KMS-11 (cell line): ENCODE measurements at regions not wholly inside any gene's neighbourhood (a gene's known extent, or its start where the extent isn't known, plus 50 kb on each side); places are given as distances from the start of the nearest gene placed in this dataset.

Experiments used
- H2AFZ ChIP-seq: fragments of 200-600 bp; sonication (generic); 2 replicates; pipeline ENCODE4 v1.6.1; 2016; ENCODE audit warnings: antibody characterized with exemption, mixed run types, low read depth
- H3K27ac ChIP-seq: fragments of 200-600 bp; sonication (generic); 2 replicates; pipeline ENCODE4 v1.6.1; 2016; ENCODE audit warnings: mild to moderate bottlenecking, mixed run types
- H3K27me3 ChIP-seq: fragments of 200-600 bp; sonication (generic); 2 replicates; pipeline ENCODE4 v1.6.1; 2017; ENCODE audit warnings: mild to moderate bottlenecking, low read depth, mixed run types, moderate library complexity; ENCODE audit not compliant: insufficient read depth
- H3K36me3 ChIP-seq: fragments of 200-600 bp; sonication (generic); 2 replicates; pipeline ENCODE4 v1.6.1; 2017; ENCODE audit warnings: mild to moderate bottlenecking, mixed run types; ENCODE audit not compliant: insufficient read depth
- H3K4me1 ChIP-seq: fragments of 200-600 bp; sonication (generic); 2 replicates; pipeline ENCODE4 v1.6.1; 2016; ENCODE audit warnings: mild to moderate bottlenecking, low read depth, mixed run types; ENCODE audit not compliant: poor library complexity, severe bottlenecking
- H3K4me2 ChIP-seq: fragments of 200-600 bp; sonication (generic); 2 replicates; pipeline ENCODE4 v1.7.0; 2016; ENCODE audit warnings: mild to moderate bottlenecking, mixed run types
- H3K4me3 ChIP-seq: fragments of 200-600 bp; sonication (generic); IDR thresholded peaks from 2 replicates; pipeline ENCODE4 v1.6.1; 2017; ENCODE audit warnings: low read depth, low read length, mixed read lengths; ENCODE audit not compliant: insufficient read depth
- H3K79me2 ChIP-seq: fragments of 200-600 bp; sonication (generic); 2 replicates; pipeline ENCODE4 v1.6.1; 2016; ENCODE audit warnings: low read depth, mixed run types; ENCODE audit not compliant: insufficient read depth
- H3K9ac ChIP-seq: fragments of 200-600 bp; sonication (generic); 2 replicates; pipeline ENCODE4 v1.6.1; 2016; ENCODE audit warnings: mild to moderate bottlenecking, mixed run types
- H4K20me1 ChIP-seq: fragments of 200-600 bp; sonication (generic); 2 replicates; pipeline ENCODE4 v1.6.1; 2016; ENCODE audit warnings: mild to moderate bottlenecking, mixed run types; ENCODE audit not compliant: insufficient read depth
- TF ChIP-seq, protein P1 (sequence below): fragments of 200-600 bp; sonication (generic); conservative IDR thresholded peaks from 2 replicates; pipeline ENCODE4 v1.6.1; 2017; ENCODE audit warnings: low read depth, mild to moderate bottlenecking, antibody characterized with exemption, low read length, moderate library complexity, mixed read lengths

DNA sequence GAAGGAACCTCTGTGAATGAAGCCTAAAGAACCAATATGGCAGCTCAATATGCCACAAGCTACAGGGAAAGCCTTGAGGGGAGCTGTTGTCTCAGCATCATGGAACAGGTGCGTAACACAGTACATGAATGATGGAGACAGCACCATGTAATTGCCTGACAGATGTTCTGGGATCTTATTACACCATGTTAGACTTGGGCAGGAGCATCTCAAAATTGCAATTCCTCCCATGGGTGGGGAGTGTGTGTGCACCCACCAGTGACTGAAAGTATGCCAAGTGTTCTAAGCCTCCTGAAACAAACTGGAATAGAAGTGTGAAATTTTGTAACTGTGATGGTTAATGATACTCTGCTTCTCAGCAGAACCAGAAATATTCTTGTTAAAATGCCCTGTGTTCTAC, 151.0 kb upstream of the SRRM4 start:
- TF ChIP-seq, protein P1, sequence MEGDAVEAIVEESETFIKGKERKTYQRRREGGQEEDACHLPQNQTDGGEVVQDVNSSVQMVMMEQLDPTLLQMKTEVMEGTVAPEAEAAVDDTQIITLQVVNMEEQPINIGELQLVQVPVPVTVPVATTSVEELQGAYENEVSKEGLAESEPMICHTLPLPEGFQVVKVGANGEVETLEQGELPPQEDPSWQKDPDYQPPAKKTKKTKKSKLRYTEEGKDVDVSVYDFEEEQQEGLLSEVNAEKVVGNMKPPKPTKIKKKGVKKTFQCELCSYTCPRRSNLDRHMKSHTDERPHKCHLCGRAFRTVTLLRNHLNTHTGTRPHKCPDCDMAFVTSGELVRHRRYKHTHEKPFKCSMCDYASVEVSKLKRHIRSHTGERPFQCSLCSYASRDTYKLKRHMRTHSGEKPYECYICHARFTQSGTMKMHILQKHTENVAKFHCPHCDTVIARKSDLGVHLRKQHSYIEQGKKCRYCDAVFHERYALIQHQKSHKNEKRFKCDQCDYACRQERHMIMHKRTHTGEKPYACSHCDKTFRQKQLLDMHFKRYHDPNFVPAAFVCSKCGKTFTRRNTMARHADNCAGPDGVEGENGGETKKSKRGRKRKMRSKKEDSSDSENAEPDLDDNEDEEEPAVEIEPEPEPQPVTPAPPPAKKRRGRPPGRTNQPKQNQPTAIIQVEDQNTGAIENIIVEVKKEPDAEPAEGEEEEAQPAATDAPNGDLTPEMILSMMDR = no peak
- H3K4me3 ChIP-seq = no peak overlapping the region
- H3K27ac ChIP-seq = no peak overlapping the region
- H2AFZ ChIP-seq = no peak overlapping the region
- H3K79me2 ChIP-seq = no peaks in the 10 kb centered on the region
- H3K4me1 ChIP-seq = no peaks in the 10 kb centered on the region
- H3K27me3 ChIP-seq = no peaks in the 10 kb centered on the region
- H3K9ac ChIP-seq = no peak overlapping the region
- H3K36me3 ChIP-seq = no peaks in the 10 kb centered on the region
- H4K20me1 ChIP-seq = no peaks in the 10 kb centered on the region
- H3K4me2 ChIP-seq = no peak overlapping the region

DNA sequence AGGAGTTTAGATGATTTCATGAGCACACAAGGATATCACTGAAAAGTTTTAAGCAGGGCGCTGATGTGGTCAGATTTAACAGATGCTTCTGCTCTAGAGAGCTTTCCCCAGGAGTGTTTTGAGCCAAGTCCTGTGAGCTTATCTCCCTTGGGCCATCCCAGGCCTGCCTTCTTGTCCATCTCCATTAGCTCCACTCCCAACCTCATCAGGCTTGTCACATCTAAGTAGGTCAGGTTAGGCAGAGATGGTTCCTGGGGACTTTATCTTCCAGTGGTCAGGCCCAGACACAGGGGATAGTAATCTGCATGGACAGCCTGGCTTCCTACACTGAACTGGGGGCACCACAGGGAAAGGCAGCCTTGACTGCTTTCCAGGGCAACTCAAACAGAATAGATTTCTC, 145.4 kb upstream of the SRRM4 start:
- TF ChIP-seq, protein P1 = no peak
- Histone ChIP-seq H3K4me2 (no peak overlapping the region), H3K36me3 (no peaks in the 10 kb centered on the region), H2AFZ (no peak overlapping the region), H3K79me2 (no peaks in the 10 kb centered on the region), H3K9ac (no peak overlapping the region), H3K4me3 (no peak overlapping the region), H4K20me1 (no peaks in the 10 kb centered on the region), H3K4me1 (no peaks in the 10 kb centered on the region), H3K27ac (no peak overlapping the region), H3K27me3 (no peaks in the 10 kb centered on the region)

- H2AFZ ChIP-seq = no peak overlapping the region
- no peaks in the 10 kb centered on the region for H4K20me1 ChIP-seq
- H3K27me3 ChIP-seq = no peaks in the 10 kb centered on the region
- H3K79me2 ChIP-seq = no peaks in the 10 kb centered on the region
- TF ChIP-seq, protein P1 = peak; percentile 22; the same call in 1 of the 2 replicates
- no peak overlapping the region for H3K4me3 ChIP-seq
- H3K27ac ChIP-seq = no peak overlapping the region
- H3K36me3 ChIP-seq = no peaks in the 10 kb centered on the region
- no peak overlapping the region for H3K9ac ChIP-seq
- H3K4me2 ChIP-seq = no peak overlapping the region
- no peaks in the 10 kb centered on the region for H3K4me1 ChIP-seq
These were observed 140.9 kb upstream of the SRRM4 start for GRCh38 chr12:118840399-118840798.

GRCh38 chr12:118840878-118841277, 140.5 kb upstream of the SRRM4 start:
- H3K4me1 ChIP-seq = no peaks in the 10 kb centered on the region
- no peaks in the 10 kb centered on the region for H3K79me2 ChIP-seq
- TF ChIP-seq, protein P1 = no peak
- H4K20me1 ChIP-seq = no peaks in the 10 kb centered on the region
- H3K9ac ChIP-seq = no peak overlapping the region
- no peak overlapping the region for H3K4me3 ChIP-seq
- H3K4me2 ChIP-seq = no peak overlapping the region
- no peak overlapping the region for H2AFZ ChIP-seq
- H3K27ac ChIP-seq = no peak overlapping the region
- H3K27me3 ChIP-seq = no peaks in the 10 kb centered on the region
- no peaks in the 10 kb centered on the region for H3K36me3 ChIP-seq

DNA sequence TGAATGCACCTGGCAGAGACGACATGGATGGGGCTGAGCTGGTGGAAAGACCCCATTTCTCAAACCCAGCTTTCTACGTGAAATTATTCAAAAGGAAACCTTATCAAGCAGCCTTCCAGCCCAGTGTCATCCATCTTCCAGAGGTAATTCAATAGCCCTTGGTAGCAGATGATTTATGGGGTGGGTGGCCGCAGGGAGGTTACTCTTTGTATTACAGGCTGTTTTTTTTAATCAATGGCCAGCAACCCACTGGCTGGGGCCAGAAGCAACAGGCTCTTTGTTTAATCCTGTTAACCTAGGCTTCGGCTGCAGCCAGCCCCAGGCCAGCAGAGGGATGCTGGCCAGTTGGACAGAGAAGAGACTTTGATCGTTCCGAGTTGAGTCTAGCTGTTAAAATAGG, 139.8 kb upstream of the SRRM4 start:
- H3K36me3 ChIP-seq = no peaks in the 10 kb centered on the region
- no peaks in the 10 kb centered on the region for H3K79me2 ChIP-seq
- H3K4me1 ChIP-seq = no peaks in the 10 kb centered on the region
- H3K4me3 ChIP-seq = no peak overlapping the region
- TF ChIP-seq, protein P1 = no peak
- no peak overlapping the region for H2AFZ ChIP-seq
- H3K27me3 ChIP-seq = no peaks in the 10 kb centered on the region
- H3K4me2 ChIP-seq = no peak overlapping the region
- H4K20me1 ChIP-seq = no peaks in the 10 kb centered on the region
- H3K9ac ChIP-seq = no peak overlapping the region
- no peak overlapping the region for H3K27ac ChIP-seq
